GM12878 (cell line): ENCODE measurements at regions not wholly inside any gene's neighbourhood (a gene's known extent, or its start where the extent isn't known, plus 50 kb on each side); places are given as distances from the start of the nearest gene placed in this dataset.

Experiments
- ATAC-seq: fragments of 200-7000 bp; cut with Tn5 transposase; 3 replicates; pipeline ENCODE4 v1.9.1; 2020; ENCODE audit warnings: mild to moderate bottlenecking, moderate library complexity
- BruUV-seq: library from RNA; stranded (reverse); fragments of 400-500 nt; replicated peaks from 2 replicates; lab custom pipeline; 2021; lab: Mats Ljungman, UMichigan
- CTCF ChIA-PET: fragments of 300-600 bp; sonication (Branson Sonifier 250); formaldehyde crosslinking; extraction: SDS; loops from one replicate; lab custom pipeline; 2021; ENCODE audit warnings: inconsistent platforms; lab: Yijun Ruan, JAX
- POLR2A ChIA-PET: fragments of 350-600 bp; formaldehyde crosslinking; extraction: SDS; loops from one replicate; lab custom pipeline; 2021; ENCODE audit warnings: inconsistent platforms; lab: Charles Lee
- RAD21 ChIA-PET: fragments of 300-600 bp; sonication (Branson Sonifier 250); formaldehyde crosslinking; loops from one replicate; lab custom pipeline; 2023; ENCODE audit warnings: antibody characterized with exemption; ENCODE audit not compliant: unreplicated experiment; lab: Charles Lee
- SMC1A ChIA-PET: fragments of 300-600 bp; sonication (Branson Sonifier 250); formaldehyde crosslinking; loops from one replicate; lab custom pipeline; 2023; ENCODE audit not compliant: unreplicated experiment, uncharacterized antibody; lab: Charles Lee
- DNase-seq: peaks from one replicate; pipeline ENCODE4 v3.0.0-alpha.2; 2011; ENCODE audit warnings: low read depth, low spot score
- FAIRE-seq: peaks from 3 replicates; lab custom pipeline; 2011; peaks lifted over from hg19 to GRCh38; lab: Jason Lieb, UNC
- H2AFZ ChIP-seq: 2 replicates; pipeline ENCODE4 v1.6.0; 2011; ENCODE audit warnings: low read depth, low read length, control low read depth; ENCODE audit not compliant: control insufficient read depth
- H3K27ac ChIP-seq: 2 replicates; pipeline ENCODE4 v1.5.1; 2011; ENCODE audit warnings: control low read depth; ENCODE audit not compliant: control insufficient read depth, insufficient read depth
- H3K27me3 ChIP-seq, 2 experiments: replicated peaks in 1 of 2; 2 replicates each; pipeline versions ENCODE4 v1.6.0 to v1.6.1; 2011; ENCODE audit warnings: low read length in 1 of 2; ENCODE audit not compliant: control insufficient read depth in 2 of 2, insufficient read depth in 2 of 2
- H3K36me3 ChIP-seq, 2 experiments: 2 replicates each; pipeline ENCODE4 v1.5.1; 2011; ENCODE audit warnings: low read length in 1 of 2; ENCODE audit not compliant: control insufficient read depth in 2 of 2, insufficient read depth in 2 of 2
- H3K4me1 ChIP-seq: 2 replicates; pipeline ENCODE4 v1.6.1; 2011; ENCODE audit warnings: mild to moderate bottlenecking, low read length, moderate library complexity, mixed read lengths; ENCODE audit not compliant: control insufficient read depth, insufficient read depth
- H3K4me2 ChIP-seq: 2 replicates; pipeline ENCODE4 v1.6.0; 2011; ENCODE audit warnings: control low read depth; ENCODE audit not compliant: control insufficient read depth, insufficient read depth
- H3K4me3 ChIP-seq: fragments of 200-600 bp; sonication (generic); 2 replicates; pipeline ENCODE4 v1.5.1; 2016
- H3K79me2 ChIP-seq: 2 replicates; pipeline ENCODE4 v1.6.0; 2011; ENCODE audit warnings: low read length; ENCODE audit not compliant: control insufficient read depth, insufficient read depth
- H3K9ac ChIP-seq: 2 replicates; pipeline ENCODE4 v1.8.0; 2011; ENCODE audit warnings: low read length, control low read depth, mixed read lengths; ENCODE audit not compliant: control insufficient read depth, insufficient read depth
- H3K9me3 ChIP-seq: replicated peaks from 3 replicates; pipeline ENCODE4 v1.5.1; 2011; ENCODE audit warnings: mild to moderate bottlenecking, low read length; ENCODE audit not compliant: control insufficient read depth, insufficient read depth
- H4K20me1 ChIP-seq: 2 replicates; pipeline ENCODE4 v1.6.0; 2011; ENCODE audit not compliant: control insufficient read depth, insufficient read depth
- CEBPZ ChIP-seq: fragments of 150-350 bp; IDR thresholded peaks from 2 replicates; pipeline ENCODE4 v1.6.1; 2016; ENCODE audit warnings: low read depth, low read length
- ELK1 ChIP-seq: IDR thresholded peaks from 2 replicates; pipeline ENCODE4 v1.6.1; 2012; ENCODE audit warnings: low read depth, low read length, improper control_type of control experiment
- KDM1A ChIP-seq: fragments of 200-600 bp; sonication (generic); IDR thresholded peaks from 2 replicates; pipeline ENCODE4 v1.6.1; 2016; ENCODE audit warnings: borderline replicate concordance
- NBN ChIP-seq: fragments of 450-650 bp; IDR thresholded peaks from 2 replicates; pipeline ENCODE4 v1.6.1; 2016
- RCOR1 ChIP-seq: conservative IDR thresholded peaks from 2 replicates; pipeline ENCODE4 v1.6.1; 2012; ENCODE audit warnings: low read depth, low read length, improper control_type of control experiment
- RFX5 ChIP-seq: IDR thresholded peaks from 2 replicates; pipeline ENCODE4 v1.6.1; 2011; ENCODE audit warnings: low read depth, low read length, improper control_type of control experiment
- SRF ChIP-seq, 2 experiments: IDR thresholded peaks; 2 replicates each; pipeline ENCODE4 v1.6.1; 2011; ENCODE audit warnings: low read depth in 2 of 2, low read length in 2 of 2, mild to moderate bottlenecking in 1 of 2, moderate library complexity in 1 of 2
- WRNIP1 ChIP-seq: IDR thresholded peaks from 2 replicates; pipeline ENCODE4 v1.6.1; 2011; ENCODE audit warnings: low read depth, low read length, improper control_type of control experiment, borderline replicate concordance
- WGBS: methylation state at CpG from one replicate; pipeline ENCODE4 v1.1.6; 2016; ENCODE audit warnings: low lambda C conversion rate; ENCODE audit not compliant: insufficient replicate concordance, insufficient coverage; ENCODE audit errors: missing lambda C conversion rate; 5-methylcytosine and 5-hydroxymethylcytosine counted together
- in situ Hi-C: fragments of 300-500 bp; cut with MboI; formaldehyde crosslinking; loops from 9 replicates; pipeline ENCODE4 v1.14.3; 2018; ENCODE audit warnings: mixed read lengths
- intact Hi-C: fragments of 100-400 bp; cut with micrococcal nuclease; formaldehyde crosslinking; loops from one replicate; pipeline ENCODE4 v1.14.2; 2022; ENCODE audit not compliant: unreplicated experiment
- TF ChIP-seq, protein P1 (sequence below): fragments of 450-650 bp; conservative IDR thresholded peaks from 2 replicates; pipeline ENCODE4 v1.6.1; 2017; ENCODE audit warnings: mild to moderate bottlenecking, moderate library complexity
- TF ChIP-seq, protein P2 (sequence below): fragments of 450-650 bp; formaldehyde crosslinking; IDR thresholded peaks from 2 replicates; pipeline ENCODE4 v1.4.0; 2020; ENCODE audit warnings: mild to moderate bottlenecking, moderate library complexity
- TF ChIP-seq, protein P3 (sequence below): IDR thresholded peaks from 2 replicates; pipeline ENCODE4 v1.6.1; 2012; ENCODE audit warnings: mild to moderate bottlenecking, low read depth, low read length

DNA sequence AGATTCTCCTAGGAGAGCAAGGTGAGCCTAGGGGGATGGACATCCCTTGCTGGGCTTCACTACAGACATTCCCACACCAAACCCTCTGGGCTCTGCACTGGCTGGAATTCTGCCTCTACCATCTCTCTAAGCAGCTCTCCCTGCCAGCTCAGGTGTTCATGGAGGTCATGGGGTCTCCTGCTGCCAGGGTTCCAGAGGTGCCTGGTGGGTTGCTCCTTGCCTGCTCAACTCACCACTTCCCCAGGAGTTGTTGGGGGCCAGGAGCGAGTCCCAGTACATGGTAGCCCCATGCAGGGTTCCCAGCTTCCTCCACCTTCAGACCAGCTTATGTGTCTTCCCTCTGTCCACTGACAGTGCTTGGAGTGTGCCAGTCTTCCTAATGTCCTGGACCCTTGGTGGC is 167.8 kb upstream of the PAQR3 start:
- CTCF ChIA-PET: no interaction called here
- POLR2A ChIA-PET: no interaction called here
- WGBS: 0% methylated on average over 1 of the region's 1 CpG

More for the DNA sequence above, 167.8 kb upstream of the PAQR3 start:
- RAD21 ChIA-PET: no interaction called here
- BruUV-seq: no TSS peak
- intact Hi-C loops: no loop called here
- FAIRE-seq (no peak), ATAC-seq (no peak), DNase-seq (no peak)
- no peaks in the 10 kb centered on the region for H3K9me3 ChIP-seq
- H3K4me2 ChIP-seq: no peak overlapping the region
- H3K36me3 ChIP-seq: no peaks in the 10 kb centered on the region
- no peak overlapping the region for H3K4me3 ChIP-seq
- SMC1A ChIA-PET: interaction anchor here (0.6 kb wide), 1 partner anchor 14 kb away, joined by 3 read pairs; no protein-coding TSS in a partner anchor
- in situ Hi-C loops: no loop called here
- H3K4me1 ChIP-seq: no peaks in the 10 kb centered on the region
- no peak overlapping the region for H3K27ac ChIP-seq
- no peaks in the 10 kb centered on the region for H3K79me2 ChIP-seq
- no peak overlapping the region for H2AFZ ChIP-seq
- no peaks in the 10 kb centered on the region for H4K20me1 ChIP-seq
- no peaks in the 10 kb centered on the region for H3K27me3 ChIP-seq
- TF ChIP-seq, protein P1, sequence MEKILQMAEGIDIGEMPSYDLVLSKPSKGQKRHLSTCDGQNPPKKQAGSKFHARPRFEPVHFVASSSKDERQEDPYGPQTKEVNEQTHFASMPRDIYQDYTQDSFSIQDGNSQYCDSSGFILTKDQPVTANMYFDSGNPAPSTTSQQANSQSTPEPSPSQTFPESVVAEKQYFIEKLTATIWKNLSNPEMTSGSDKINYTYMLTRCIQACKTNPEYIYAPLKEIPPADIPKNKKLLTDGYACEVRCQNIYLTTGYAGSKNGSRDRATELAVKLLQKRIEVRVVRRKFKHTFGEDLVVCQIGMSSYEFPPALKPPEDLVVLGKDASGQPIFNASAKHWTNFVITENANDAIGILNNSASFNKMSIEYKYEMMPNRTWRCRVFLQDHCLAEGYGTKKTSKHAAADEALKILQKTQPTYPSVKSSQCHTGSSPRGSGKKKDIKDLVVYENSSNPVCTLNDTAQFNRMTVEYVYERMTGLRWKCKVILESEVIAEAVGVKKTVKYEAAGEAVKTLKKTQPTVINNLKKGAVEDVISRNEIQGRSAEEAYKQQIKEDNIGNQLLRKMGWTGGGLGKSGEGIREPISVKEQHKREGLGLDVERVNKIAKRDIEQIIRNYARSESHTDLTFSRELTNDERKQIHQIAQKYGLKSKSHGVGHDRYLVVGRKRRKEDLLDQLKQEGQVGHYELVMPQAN: no peak
- TF ChIP-seq SRF (IDR thresholded peaks at IDR 0.05; ENCODE audit: low read depth in 2 of 2, low read length in 2 of 2) (no peak), NBN (no peak), CEBPZ (no peak), WRNIP1 (no peak), RFX5 (no peak), RCOR1 (no peak), KDM1A (no peak), ELK1 (no peak)
- TF ChIP-seq, protein P2, sequence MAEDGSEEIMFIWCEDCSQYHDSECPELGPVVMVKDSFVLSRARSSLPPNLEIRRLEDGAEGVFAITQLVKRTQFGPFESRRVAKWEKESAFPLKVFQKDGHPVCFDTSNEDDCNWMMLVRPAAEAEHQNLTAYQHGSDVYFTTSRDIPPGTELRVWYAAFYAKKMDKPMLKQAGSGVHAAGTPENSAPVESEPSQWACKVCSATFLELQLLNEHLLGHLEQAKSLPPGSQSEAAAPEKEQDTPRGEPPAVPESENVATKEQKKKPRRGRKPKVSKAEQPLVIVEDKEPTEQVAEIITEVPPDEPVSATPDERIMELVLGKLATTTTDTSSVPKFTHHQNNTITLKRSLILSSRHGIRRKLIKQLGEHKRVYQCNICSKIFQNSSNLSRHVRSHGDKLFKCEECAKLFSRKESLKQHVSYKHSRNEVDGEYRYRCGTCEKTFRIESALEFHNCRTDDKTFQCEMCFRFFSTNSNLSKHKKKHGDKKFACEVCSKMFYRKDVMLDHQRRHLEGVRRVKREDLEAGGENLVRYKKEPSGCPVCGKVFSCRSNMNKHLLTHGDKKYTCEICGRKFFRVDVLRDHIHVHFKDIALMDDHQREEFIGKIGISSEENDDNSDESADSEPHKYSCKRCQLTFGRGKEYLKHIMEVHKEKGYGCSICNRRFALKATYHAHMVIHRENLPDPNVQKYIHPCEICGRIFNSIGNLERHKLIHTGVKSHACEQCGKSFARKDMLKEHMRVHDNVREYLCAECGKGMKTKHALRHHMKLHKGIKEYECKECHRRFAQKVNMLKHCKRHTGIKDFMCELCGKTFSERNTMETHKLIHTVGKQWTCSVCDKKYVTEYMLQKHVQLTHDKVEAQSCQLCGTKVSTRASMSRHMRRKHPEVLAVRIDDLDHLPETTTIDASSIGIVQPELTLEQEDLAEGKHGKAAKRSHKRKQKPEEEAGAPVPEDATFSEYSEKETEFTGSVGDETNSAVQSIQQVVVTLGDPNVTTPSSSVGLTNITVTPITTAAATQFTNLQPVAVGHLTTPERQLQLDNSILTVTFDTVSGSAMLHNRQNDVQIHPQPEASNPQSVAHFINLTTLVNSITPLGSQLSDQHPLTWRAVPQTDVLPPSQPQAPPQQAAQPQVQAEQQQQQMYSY (CRISPR knock-in tag): no peak
- TF ChIP-seq, protein P3, sequence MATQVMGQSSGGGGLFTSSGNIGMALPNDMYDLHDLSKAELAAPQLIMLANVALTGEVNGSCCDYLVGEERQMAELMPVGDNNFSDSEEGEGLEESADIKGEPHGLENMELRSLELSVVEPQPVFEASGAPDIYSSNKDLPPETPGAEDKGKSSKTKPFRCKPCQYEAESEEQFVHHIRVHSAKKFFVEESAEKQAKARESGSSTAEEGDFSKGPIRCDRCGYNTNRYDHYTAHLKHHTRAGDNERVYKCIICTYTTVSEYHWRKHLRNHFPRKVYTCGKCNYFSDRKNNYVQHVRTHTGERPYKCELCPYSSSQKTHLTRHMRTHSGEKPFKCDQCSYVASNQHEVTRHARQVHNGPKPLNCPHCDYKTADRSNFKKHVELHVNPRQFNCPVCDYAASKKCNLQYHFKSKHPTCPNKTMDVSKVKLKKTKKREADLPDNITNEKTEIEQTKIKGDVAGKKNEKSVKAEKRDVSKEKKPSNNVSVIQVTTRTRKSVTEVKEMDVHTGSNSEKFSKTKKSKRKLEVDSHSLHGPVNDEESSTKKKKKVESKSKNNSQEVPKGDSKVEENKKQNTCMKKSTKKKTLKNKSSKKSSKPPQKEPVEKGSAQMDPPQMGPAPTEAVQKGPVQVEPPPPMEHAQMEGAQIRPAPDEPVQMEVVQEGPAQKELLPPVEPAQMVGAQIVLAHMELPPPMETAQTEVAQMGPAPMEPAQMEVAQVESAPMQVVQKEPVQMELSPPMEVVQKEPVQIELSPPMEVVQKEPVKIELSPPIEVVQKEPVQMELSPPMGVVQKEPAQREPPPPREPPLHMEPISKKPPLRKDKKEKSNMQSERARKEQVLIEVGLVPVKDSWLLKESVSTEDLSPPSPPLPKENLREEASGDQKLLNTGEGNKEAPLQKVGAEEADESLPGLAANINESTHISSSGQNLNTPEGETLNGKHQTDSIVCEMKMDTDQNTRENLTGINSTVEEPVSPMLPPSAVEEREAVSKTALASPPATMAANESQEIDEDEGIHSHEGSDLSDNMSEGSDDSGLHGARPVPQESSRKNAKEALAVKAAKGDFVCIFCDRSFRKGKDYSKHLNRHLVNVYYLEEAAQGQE: no peak
- H3K9ac ChIP-seq: no peak overlapping the region
